ENCODE measurements at regions not wholly inside any gene's neighbourhood (a gene's known extent, or its start where the extent isn't known, plus 50 kb on each side); places are given as distances from the start of the nearest gene placed in this dataset.
"Not testable (repeated sequence)": the region's sequence is repeated elsewhere in the genome, so short reads cannot be mapped to it uniquely, and the experiment has no call there.

GRCh38 chr1:215409546-215409945 is 157.6 kb upstream of the KCTD3 start:
- H3K4me1 ChIP-seq (ENCODE audit: control insufficient read depth in 1 of 2, insufficient read depth in 2 of 2, low read length in 2 of 2); intact Hi-C loops (cut with DNase I); H3K4me3 ChIP-seq (ENCODE audit: low read length in 2 of 2); ATAC-seq (ENCODE audit: low FRiP score); H3K36me3 ChIP-seq (ENCODE audit: control insufficient read depth in 1 of 2, insufficient read depth in 2 of 2, low read length in 1 of 2); H3K27me3 ChIP-seq (ENCODE audit: control insufficient read depth in 1 of 2, insufficient read depth in 2 of 2, low read length in 1 of 2); H3K9me3 ChIP-seq (ENCODE audit: control insufficient read depth, low read length); DNase-seq; H3K27ac ChIP-seq (ENCODE audit: low read depth in 1 of 2, low read length in 2 of 2): not testable (repeated sequence)
- 89% methylated on average over 4 of the region's 4 CpGs for WGBS, 2 donors

GRCh38 chr1:215415521-215415920 is 151.6 kb upstream of the KCTD3 start:
- H3K4me1 ChIP-seq (ENCODE audit: control insufficient read depth in 1 of 2, insufficient read depth in 2 of 2, low read length in 2 of 2); H3K4me3 ChIP-seq (ENCODE audit: low read length in 2 of 2); DNase-seq; H3K36me3 ChIP-seq (ENCODE audit: control insufficient read depth in 1 of 2, insufficient read depth in 2 of 2, low read length in 1 of 2); intact Hi-C loops (cut with DNase I); ATAC-seq (ENCODE audit: low FRiP score); H3K27ac ChIP-seq (ENCODE audit: low read depth in 1 of 2, low read length in 2 of 2); H3K9me3 ChIP-seq (ENCODE audit: control insufficient read depth, low read length); H3K27me3 ChIP-seq (ENCODE audit: control insufficient read depth in 1 of 2, insufficient read depth in 2 of 2, low read length in 1 of 2): not testable (repeated sequence)
- 78 to 82% methylated on average over 5 of the region's 5 CpGs for WGBS, 2 donors

GRCh38 chr1:215416497-215416896 is 150.6 kb upstream of the KCTD3 start:
- H3K4me1 ChIP-seq (ENCODE audit: control insufficient read depth in 1 of 2, insufficient read depth in 2 of 2, low read length in 2 of 2), result no peaks in the 10 kb centered on the region
- no peaks in the 10 kb centered on the region for H3K9me3 ChIP-seq (ENCODE audit: control insufficient read depth, low read length)
- no peaks in the 10 kb centered on the region for H3K27me3 ChIP-seq (ENCODE audit: control insufficient read depth in 1 of 2, insufficient read depth in 2 of 2, low read length in 1 of 2)
- no peaks in the 10 kb centered on the region for H3K36me3 ChIP-seq (ENCODE audit: control insufficient read depth in 1 of 2, insufficient read depth in 2 of 2, low read length in 1 of 2)
- no peak for DNase-seq
- no peak overlapping the region for H3K27ac ChIP-seq (ENCODE audit: low read depth in 1 of 2, low read length in 2 of 2)
- intact Hi-C loops (cut with DNase I), result no loop called here
- 48 to 52% methylated on average over 2 of the region's 2 CpGs for WGBS, 2 donors
- ATAC-seq (ENCODE audit: low FRiP score), result no peak
- H3K4me3 ChIP-seq (ENCODE audit: low read length in 2 of 2), result no peak overlapping the region

- Histone ChIP-seq H3K4me1 (ENCODE audit: control insufficient read depth in 1 of 2, insufficient read depth in 2 of 2, low read length in 2 of 2) (no peaks in the 10 kb centered on the region), H3K27me3 (ENCODE audit: control insufficient read depth in 1 of 2, insufficient read depth in 2 of 2, low read length in 1 of 2) (no peaks in the 10 kb centered on the region), H3K4me3 (ENCODE audit: low read length in 2 of 2) (no peak overlapping the region), H3K9me3 (ENCODE audit: control insufficient read depth, low read length) (no peaks in the 10 kb centered on the region), H3K36me3 (ENCODE audit: control insufficient read depth in 1 of 2, insufficient read depth in 2 of 2, low read length in 1 of 2) (no peaks in the 10 kb centered on the region), H3K27ac (ENCODE audit: low read depth in 1 of 2, low read length in 2 of 2) (no peak overlapping the region)
- intact Hi-C loops (cut with DNase I), result no loop called here
- DNase-seq, result no peak
- 60 to 80% methylated on average over 5 of the region's 5 CpGs for WGBS, 2 donors
- no peak for ATAC-seq (ENCODE audit: low FRiP score)
Observed at GRCh38 chr1:215417122-215417521, 150.0 kb upstream of the KCTD3 start.

GRCh38 chr1:215418876-215419447 is 148.1 kb upstream of the KCTD3 start:
- intact Hi-C loops (cut with DNase I), result no loop called here
- no peak for DNase-seq
- no peaks in the 10 kb centered on the region for H3K4me1 ChIP-seq (ENCODE audit: control insufficient read depth in 1 of 2, insufficient read depth in 2 of 2, low read length in 2 of 2)
- no peaks in the 10 kb centered on the region for H3K9me3 ChIP-seq (ENCODE audit: control insufficient read depth, low read length)
- H3K36me3 ChIP-seq (ENCODE audit: control insufficient read depth in 1 of 2, insufficient read depth in 2 of 2, low read length in 1 of 2), result no peaks in the 10 kb centered on the region
- WGBS, 2 donors, result 51% methylated on average over 2 of the region's 2 CpGs
- H3K27me3 ChIP-seq (ENCODE audit: control insufficient read depth in 1 of 2, insufficient read depth in 2 of 2, low read length in 1 of 2), result no peaks in the 10 kb centered on the region
- ATAC-seq (ENCODE audit: low FRiP score), result no peak
- no peak overlapping the region for H3K27ac ChIP-seq (ENCODE audit: low read depth in 1 of 2, low read length in 2 of 2)
- H3K4me3 ChIP-seq (ENCODE audit: low read length in 2 of 2), result no peak overlapping the region

- H3K4me3 ChIP-seq (ENCODE audit: low read length in 2 of 2), result no peak overlapping the region
- H3K4me1 ChIP-seq (ENCODE audit: control insufficient read depth in 1 of 2, insufficient read depth in 2 of 2, low read length in 2 of 2), result no peaks in the 10 kb centered on the region
- H3K27me3 ChIP-seq (ENCODE audit: control insufficient read depth in 1 of 2, insufficient read depth in 2 of 2, low read length in 1 of 2), result no peaks in the 10 kb centered on the region
- intact Hi-C loops (cut with DNase I), result no loop called here
- DNase-seq, result no peak
- no peak overlapping the region for H3K27ac ChIP-seq (ENCODE audit: low read depth in 1 of 2, low read length in 2 of 2)
- no peaks in the 10 kb centered on the region for H3K36me3 ChIP-seq (ENCODE audit: control insufficient read depth in 1 of 2, insufficient read depth in 2 of 2, low read length in 1 of 2)
- H3K9me3 ChIP-seq (ENCODE audit: control insufficient read depth, low read length), result no peaks in the 10 kb centered on the region
- ATAC-seq (ENCODE audit: low FRiP score), result no peak
- WGBS, 2 donors, result 84 to 88% methylated on average over 1 of the region's 1 CpG
Observed at GRCh38 chr1:215421744-215422143, 145.4 kb upstream of the KCTD3 start.

GRCh38 chr1:215423288-215423687 is 143.8 kb upstream of the KCTD3 start:
- no peak for ATAC-seq (ENCODE audit: low FRiP score)
- WGBS, 2 donors, result 56 to 64% methylated on average over 2 of the region's 2 CpGs
- no peaks in the 10 kb centered on the region for H3K27me3 ChIP-seq (ENCODE audit: control insufficient read depth in 1 of 2, insufficient read depth in 2 of 2, low read length in 1 of 2)
- H3K4me3 ChIP-seq (ENCODE audit: low read length in 2 of 2), result no peak overlapping the region
- no peaks in the 10 kb centered on the region for H3K36me3 ChIP-seq (ENCODE audit: control insufficient read depth in 1 of 2, insufficient read depth in 2 of 2, low read length in 1 of 2)
- no peaks in the 10 kb centered on the region for H3K4me1 ChIP-seq (ENCODE audit: control insufficient read depth in 1 of 2, insufficient read depth in 2 of 2, low read length in 2 of 2)
- intact Hi-C loops (cut with DNase I), result no loop called here
- no peak for DNase-seq
- H3K9me3 ChIP-seq (ENCODE audit: control insufficient read depth, low read length), result no peaks in the 10 kb centered on the region
- no peak overlapping the region for H3K27ac ChIP-seq (ENCODE audit: low read depth in 1 of 2, low read length in 2 of 2)

GRCh38 chr1:215425138-215425537 is 142.0 kb upstream of the KCTD3 start:
- Histone ChIP-seq H3K9me3 (ENCODE audit: control insufficient read depth, low read length) (no peaks in the 10 kb centered on the region), H3K36me3 (ENCODE audit: control insufficient read depth in 1 of 2, insufficient read depth in 2 of 2, low read length in 1 of 2) (no peaks in the 10 kb centered on the region), H3K4me3 (ENCODE audit: low read length in 2 of 2) (no peak overlapping the region), H3K4me1 (ENCODE audit: control insufficient read depth in 1 of 2, insufficient read depth in 2 of 2, low read length in 2 of 2) (no peaks in the 10 kb centered on the region), H3K27ac (ENCODE audit: low read depth in 1 of 2, low read length in 2 of 2) (no peak overlapping the region), H3K27me3 (ENCODE audit: control insufficient read depth in 1 of 2, insufficient read depth in 2 of 2, low read length in 1 of 2) (no peaks in the 10 kb centered on the region)
- 76 to 83% methylated on average over 4 of the region's 4 CpGs for WGBS, 2 donors
- intact Hi-C loops (cut with DNase I), result no loop called here
- DNase-seq (no peak), ATAC-seq (ENCODE audit: low FRiP score) (no peak)

- H3K9me3 ChIP-seq (ENCODE audit: control insufficient read depth, low read length), result no peaks in the 10 kb centered on the region
- H3K4me1 ChIP-seq (ENCODE audit: control insufficient read depth in 1 of 2, insufficient read depth in 2 of 2, low read length in 2 of 2), result no peaks in the 10 kb centered on the region
- ATAC-seq (ENCODE audit: low FRiP score) (no peak), DNase-seq (no peak)
- intact Hi-C loops (cut with DNase I), result no loop called here
- H3K27ac ChIP-seq (ENCODE audit: low read depth in 1 of 2, low read length in 2 of 2), result no peak overlapping the region
- no peaks in the 10 kb centered on the region for H3K36me3 ChIP-seq (ENCODE audit: control insufficient read depth in 1 of 2, insufficient read depth in 2 of 2, low read length in 1 of 2)
- H3K27me3 ChIP-seq (ENCODE audit: control insufficient read depth in 1 of 2, insufficient read depth in 2 of 2, low read length in 1 of 2), result no peaks in the 10 kb centered on the region
- no peak overlapping the region for H3K4me3 ChIP-seq (ENCODE audit: low read length in 2 of 2)
Observed at GRCh38 chr1:215426101-215426500, 141.0 kb upstream of the KCTD3 start.
